ENCODE measurements at regions not wholly inside any gene's neighbourhood (a gene's known extent, or its start where the extent isn't known, plus 50 kb on each side); places are given as distances from the start of the nearest gene placed in this dataset.

DNA sequence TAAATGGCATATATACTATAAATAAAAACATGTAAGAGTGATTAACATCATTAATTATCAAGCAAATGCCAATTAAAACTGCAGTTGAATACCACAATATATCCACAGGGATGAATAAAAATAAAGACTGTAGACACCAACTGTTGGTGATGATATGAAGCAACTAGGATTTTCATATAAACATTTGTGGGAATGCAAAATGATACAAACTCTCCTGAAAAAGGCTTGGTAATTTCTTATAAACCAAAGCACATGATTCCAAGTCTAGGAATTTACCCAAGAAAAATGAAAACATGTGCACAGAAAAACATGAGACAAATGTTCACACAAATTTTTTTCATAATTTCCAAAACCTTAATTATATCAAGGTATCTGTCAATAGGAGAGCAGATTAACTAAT is 448.1 kb downstream of the ETV1 start:
- TF ChIP-seq REST (IDR thresholded peaks at IDR 0.05; ENCODE audit: insufficient read depth in 1 of 2, low read depth in 2 of 2, low read length in 2 of 2) (no peak), POLR2AphosphoS5 (IDR thresholded peaks at IDR 0.05; ENCODE audit: low read depth, low read length) (no peak), SIN3A (IDR thresholded peaks at IDR 0.05; ENCODE audit: borderline replicate concordance, insufficient read depth, low read length) (no peak)
